Fibroblast of gingiva (primary cell): ENCODE measurements at regions not wholly inside any gene's neighbourhood (a gene's known extent, or its start where the extent isn't known, plus 50 kb on each side); places are given as distances from the start of the nearest gene placed in this dataset.
"Not testable (repeated sequence)": the region's sequence is repeated elsewhere in the genome, so short reads cannot be mapped to it uniquely, and the experiment has no call there.

ENCODE experiments used
- DNase-seq: peaks from one replicate; pipeline ENCODE4 v3.0.0-alpha.2; 2011; ENCODE audit warnings: low read depth

DNA sequence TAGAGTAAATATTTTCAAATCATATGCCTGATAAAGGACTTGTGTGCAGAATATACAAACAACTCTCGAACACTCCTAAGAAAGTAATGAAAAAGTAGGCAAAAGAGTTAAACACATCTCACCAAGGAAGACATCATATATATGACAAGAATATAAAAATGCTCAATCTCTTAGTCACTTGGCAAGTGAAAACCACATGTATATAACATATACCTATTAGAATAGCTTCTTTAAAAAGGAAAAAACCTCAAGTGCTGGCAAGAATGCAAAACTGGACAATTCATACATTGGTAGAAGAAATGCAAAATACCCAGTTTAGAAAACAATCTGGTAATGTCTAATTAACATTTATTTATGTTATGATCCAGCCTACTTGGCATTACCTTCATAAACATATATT, 146.6 kb upstream of the DGKB start:
- no peak for DNase-seq

DNA sequence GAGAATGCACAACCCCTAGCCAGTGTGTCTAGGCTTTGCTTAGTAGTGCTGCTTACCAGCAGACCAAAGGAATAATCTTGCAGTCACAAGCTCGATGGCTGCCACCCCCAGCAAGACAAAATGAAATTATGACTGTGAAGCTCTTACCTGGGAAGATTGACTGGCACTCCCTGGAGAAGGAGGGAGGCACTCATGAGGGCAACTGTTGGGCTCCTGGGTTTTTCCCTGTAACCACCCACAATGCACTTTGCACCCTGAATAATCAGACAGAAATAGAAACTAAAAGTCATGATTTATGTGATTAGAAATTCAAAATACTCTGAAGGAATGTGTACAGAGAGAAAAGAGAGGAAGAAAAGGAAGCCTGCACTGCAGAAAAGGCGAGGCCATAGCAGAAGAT, 144.3 kb upstream of the DGKB start:
- DNase-seq: no peak

DNA sequence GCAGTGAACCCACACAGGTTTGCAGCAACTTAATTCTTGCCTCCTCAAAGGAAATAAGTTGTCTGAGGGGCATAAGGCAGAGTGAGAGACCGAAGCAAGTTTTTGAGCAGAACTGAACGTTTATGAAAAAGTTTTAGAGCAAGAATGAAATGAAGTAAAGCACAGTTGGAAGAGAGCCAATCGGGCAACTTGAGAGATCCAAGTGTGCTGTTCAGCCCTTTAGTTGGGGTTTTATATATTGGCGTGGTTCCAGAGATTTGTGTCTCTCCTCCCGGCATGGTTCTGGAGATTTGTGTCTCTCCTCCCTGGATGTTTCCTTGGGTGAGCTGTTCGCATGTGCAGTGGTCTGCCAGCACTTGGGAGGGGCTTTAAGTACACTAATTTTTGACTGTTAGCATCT, 141.4 kb upstream of the DGKB start:
- DNase-seq: no peak

DNA sequence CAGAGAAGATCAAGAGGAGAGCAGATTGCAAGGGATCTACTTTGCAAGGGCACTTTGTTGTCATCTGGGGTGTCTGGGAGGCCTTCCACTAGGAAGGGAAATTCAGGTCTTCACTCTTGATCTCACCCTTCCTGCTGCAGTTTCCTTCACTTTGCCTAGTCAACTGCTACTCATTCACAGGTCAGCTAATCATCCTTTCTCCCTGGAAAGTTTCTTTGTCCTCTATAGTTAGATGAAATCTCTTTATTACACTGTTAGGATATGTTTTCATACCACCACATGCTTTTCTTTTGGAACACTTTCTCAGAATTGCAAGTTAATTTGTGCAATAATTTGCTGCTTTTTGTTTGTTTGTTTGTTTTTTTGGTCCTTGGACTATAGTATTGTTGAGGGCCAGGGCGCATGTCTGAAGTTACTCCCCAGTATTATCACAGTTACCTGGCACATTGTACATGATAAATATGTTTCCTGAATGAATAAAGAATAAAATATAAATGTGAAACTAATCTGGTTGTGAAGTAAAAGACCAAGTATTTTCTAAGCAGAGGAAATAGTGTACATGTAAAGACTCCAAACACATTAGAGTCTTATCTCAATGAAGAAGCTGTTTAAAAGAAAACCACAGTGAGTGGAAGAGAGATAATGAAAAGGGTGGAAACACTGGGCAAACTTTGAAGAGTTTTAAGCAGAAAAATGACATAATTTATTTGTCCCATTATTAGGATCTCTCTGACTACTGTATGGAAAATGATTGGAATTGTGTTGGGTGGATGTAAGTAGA, 139.9 kb upstream of the DGKB start:
- no peak for DNase-seq

DNA sequence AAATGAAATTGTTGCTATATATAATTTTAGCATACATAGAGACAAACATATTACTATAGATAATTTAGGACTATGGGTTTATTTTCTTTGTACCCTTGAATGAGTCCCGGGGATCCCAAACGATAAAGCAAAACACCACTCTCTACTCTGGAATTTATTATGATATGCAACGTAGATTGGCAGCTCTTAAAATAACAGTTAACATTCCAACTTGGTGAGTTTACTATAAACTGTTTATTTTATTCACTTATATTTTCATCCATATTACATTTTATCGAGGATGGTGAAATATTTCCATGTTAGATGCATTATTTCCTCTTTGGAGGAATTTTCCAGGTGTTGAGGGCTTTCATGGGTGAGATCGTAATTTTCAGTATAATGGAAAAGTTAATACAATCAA, 138.7 kb upstream of the DGKB start:
- DNase-seq: no peak

DNA sequence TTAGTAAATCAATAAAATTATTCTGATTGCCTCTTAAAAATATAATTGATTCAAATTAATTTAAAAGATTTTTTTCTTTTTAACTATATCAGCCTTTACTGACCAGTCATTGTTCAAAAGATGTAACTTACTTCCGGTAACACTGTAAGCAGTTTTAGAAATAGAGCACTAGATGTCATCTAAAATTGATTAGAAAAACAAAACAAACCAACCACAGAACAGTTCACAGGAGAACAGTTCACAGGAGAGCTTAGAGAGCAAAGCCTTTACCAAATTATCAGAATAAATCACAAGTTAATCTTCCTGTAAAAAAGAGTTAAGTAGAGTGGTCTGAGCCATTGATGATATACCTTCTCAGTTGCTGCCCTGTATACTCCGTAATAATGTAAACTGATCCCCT, 133.3 kb upstream of the DGKB start:
- no peak for DNase-seq

DNA sequence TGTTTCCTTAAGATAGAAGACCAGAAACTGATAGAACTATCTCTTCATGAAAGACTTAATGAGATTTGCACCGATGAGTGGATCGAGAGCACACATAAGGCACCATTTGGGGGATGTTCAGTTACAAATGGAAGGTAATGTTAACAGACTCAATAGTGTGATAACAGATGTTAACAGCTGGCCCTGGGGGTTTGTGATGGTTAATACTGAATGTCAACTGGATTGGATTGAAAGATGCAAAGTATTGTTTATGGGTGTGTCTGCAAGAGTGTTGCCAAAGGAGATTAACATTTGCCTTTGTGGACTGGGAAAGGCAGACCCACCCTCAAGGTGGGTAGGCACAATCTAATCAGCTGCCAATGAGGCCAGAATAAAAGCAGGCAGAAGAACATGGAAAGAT, 130.5 kb upstream of the DGKB start:
- DNase-seq: no peak

DNA sequence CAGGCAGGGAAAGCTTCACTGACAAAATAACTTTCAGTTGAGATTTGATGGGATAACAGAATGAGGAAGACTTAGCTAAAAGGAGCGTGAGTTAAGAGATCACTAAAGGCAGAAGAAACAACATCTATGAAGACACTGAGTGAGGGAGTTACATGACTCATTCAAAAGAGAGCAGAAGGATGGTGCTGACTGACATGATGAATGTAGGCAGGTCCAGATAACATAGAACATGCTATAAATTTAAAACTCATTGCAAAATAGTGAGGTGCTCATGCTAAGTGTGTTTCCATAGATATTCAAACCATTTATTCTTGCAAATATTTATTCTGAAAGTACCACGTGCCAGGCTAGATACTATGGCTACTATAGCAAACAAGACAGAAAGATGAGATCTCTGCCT, 116.4 kb upstream of the DGKB start:
- DNase-seq: no peak

DNA sequence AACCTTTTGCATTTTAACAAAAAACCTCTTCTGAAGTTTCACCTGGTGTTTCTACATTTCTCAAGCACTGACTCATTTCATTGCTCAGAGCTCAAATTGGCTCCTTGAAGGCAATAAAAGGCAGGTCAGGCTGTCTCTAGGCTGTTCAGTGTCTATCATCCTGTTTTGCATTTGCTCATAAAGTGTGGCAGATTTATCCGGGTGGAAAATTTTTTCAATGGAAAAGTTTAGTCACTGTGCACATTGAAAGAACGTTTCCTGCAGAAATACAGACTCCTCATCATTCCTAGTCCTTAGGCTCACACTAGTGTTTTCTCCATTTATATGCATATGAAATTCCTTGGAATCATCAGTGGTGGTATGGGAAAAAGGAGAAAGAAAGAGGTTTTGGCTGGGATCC, 114.2 kb upstream of the DGKB start:
- no peak for DNase-seq

DNA sequence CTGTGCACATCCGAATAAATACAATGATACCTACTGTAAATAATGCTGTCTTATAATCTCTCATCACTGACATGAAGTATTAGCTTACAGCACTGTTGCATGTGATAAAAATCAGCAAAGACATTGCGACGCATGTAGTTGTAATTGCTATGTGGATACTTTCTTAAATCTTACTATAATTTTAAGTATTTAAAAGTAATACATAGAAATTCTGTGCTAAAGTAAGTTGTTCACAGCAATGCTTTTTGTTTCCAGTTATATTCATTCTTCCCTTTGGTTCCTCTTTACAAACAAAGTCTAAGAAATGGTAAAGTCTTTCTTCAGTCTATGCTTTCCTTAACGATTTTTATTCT, 113.7 kb upstream of the DGKB start:
- DNase-seq: no peak

DNA sequence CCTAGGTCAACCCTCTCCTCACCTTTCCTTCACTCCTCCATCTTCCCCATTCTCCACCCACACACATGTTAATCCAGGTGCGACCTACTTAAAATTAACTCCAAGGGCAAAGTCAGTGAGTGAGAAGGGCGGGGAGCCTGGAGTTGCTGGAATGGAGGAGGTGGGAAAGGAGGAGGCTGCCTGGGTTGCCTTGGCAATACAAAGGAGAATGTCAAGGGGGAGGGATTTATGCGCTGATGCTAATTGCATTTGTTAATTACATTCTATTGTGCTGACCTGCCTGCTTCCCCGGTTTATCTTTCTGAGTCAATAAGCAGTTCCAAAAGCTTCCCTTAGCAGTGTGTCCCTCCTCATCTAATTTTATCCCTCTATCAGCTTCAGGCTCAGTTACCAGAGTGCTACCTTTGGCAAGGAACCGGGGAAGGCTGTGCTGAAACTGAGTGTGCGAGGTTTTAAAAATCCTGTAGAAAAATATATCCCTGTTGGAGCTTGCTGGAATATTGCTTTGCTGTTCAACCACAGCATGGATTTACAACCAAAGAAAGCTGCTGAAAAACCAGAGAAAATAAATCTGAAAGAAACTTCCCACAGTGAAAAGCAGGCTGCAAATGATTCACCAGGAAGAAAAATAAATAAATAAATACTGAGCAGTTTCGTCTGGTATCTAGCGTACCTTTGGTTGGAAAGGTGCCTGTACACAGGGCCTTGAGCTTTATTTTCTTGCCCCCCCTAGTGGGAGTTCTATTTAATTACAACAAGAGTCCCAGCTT, 113.2 kb upstream of the DGKB start:
- peak; percentile 43 for DNase-seq

DNA sequence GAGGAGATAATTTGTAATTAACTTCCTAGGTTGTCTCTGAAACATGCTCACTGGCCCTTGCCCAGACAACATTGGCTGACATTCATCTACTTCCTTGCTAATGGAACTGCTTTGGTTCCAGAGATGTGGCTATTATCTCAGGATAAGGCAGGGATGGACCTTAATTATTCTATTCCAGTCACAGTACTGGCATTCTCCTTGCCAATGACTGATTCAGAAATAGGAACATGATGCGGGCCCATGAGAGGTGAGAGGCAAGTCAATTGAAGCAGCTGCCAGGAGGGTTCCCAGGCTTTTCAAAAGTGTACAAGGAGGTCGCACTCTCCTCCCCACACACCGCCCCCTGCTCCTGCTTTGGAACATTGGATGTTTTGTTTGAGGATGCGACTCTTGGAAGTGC, 109.6 kb upstream of the DGKB start:
- DNase-seq: no peak

DNA sequence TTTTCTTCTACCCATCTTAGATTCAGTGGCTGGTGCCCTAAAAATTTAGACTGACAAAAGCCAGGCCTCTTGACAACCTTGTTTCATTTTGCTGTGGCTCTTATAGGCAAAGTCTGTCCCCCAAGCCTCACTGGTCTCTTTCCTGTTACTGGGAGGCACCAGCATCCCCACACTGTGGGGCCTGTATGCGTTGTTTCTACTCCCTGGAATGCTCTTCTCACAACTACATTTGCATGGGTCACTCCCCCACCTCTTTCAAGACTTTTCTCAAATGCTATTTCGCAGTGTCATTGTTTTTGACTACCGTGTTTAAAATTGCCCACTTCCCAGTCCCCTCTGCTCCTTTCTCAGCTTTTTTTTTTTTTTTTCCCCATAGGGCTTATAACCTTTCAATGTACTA, 108.7 kb upstream of the DGKB start:
- no peak for DNase-seq

DNA sequence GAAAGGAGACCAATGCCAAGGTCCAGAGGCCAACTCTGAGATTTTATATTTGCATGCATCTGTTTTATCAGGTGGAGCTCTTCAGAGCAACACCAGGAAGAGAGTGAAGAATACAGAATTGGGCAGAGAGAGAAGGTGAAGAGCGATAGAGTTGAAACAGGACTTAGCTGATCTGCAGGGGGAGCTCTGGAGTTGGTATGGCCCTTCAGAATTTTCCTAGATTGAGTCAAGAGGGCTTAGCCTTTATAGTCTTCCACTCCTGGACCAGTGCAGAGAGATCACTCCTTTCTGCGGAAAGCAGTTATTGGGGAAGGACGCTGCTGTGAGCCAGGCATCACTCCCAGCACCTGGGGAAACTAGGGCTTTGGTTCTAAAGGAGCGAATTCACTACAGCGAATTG, 105.0 kb upstream of the DGKB start:
- DNase-seq: no peak

DNA sequence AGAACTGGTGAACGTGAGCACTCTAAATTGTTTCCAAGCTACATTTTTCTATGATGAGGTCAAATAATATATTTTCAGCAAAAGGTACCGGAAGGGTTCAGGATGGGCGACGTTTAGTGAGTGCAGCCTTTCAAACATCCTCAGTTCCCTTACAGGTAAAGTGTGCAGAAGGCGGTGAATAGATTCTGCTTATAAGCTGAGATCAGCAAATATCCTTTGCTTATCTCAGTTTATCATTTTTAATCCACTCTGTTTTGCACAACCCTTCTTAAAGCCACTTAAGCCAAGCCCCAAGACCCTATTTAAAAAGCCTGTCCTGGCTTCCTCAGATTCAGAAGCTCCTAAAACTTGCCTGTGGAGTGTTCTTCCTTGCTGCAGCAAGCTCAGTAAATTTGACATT, 103.1 kb upstream of the DGKB start:
- no peak for DNase-seq

DNA sequence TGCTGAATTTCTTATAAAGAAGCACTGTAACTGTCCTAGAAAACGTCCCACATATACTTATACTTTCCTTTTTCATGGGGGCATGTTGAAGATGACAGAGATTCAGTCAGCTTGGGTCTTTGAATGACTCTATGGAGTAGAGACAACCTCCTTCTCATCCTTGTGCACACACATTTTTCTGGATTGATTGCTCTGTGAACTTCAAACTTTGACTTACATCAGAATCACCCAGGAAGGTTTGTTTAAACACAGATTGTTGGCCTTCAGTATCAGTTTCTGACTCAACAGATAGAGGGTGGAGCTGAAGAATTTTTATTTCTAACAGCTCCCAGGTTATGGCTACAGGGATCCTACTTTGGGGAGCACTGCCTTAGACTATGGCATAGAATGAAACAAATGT, 97.6 kb upstream of the DGKB start:
- no peak for DNase-seq

DNA sequence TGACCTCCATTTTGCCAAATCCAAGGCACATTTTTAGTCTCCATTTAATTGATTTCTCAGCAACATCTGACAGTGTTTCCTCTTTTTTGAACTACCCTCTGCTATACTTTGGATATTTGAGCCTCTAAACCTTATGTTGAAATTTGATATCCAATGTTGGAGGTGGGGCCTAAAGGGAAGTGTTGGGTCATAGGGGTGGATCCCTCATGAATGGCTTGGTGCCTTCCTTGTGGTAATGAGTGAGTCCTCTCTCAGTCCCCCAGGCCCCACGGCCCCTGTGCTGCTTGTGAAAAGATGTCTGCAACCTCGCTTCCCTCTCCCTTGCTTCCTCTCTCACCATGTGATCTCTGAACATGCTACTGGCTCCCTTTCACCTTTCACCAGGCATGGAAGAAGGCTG, 96.8 kb upstream of the DGKB start:
- no peak for DNase-seq

DNA sequence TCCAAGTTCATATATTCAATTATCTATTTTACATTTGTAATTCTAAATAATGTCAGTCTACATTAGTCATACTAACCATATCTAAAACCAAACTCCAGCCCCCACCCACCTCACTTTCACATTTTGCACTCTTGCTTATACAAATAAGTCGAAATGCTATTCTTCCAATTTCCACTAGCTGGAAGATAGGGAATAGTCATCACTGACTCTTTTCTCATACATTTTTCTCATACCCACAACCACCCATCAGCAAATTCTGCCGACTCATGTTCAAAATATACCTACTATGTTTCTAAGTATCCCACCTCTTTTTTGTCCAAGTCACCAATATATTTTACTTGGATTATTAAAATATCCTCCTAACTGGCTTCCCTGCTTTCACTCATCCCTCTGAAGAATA, 93.2 kb upstream of the DGKB start:
- DNase-seq: no peak

DNA sequence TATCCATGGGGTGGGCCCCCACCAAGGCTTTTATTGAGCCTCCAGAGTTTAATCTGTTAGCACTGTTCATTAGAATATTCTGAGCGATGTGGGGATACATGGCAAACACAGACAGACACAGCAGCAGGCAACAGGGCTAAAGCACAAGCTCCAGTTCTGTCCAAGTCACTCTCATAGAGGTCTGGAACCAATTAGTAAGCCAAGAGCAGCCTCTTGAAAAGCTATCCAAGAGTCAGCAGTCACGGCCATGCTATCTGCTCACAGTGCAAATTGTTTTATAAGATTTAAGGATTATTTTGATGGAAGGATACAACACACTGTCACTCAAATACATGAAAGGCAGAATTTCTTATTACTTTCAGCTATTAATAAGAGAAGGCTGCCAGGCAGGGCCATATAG, 86.4 kb upstream of the DGKB start:
- DNase-seq: peak; percentile 66

DNA sequence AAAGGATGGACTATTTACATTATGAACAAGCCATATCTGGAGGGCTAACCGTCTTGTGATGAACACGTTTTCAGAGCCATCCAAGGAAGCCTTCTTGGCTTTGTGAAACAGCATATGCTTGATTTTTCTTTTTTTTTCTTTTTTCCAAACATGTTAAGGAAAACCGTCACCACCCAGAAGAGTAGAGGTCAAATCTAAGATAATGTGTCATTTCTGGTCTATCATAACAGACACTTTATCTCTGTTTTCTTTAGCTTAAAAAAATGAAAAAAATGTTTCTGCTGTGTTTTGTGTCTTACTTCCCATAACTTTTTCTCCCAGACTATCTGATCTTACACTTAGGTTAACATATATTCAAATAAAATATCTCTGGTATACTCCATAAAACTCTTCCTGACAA, 76.1 kb upstream of the DGKB start:
- no peak for DNase-seq

DNA sequence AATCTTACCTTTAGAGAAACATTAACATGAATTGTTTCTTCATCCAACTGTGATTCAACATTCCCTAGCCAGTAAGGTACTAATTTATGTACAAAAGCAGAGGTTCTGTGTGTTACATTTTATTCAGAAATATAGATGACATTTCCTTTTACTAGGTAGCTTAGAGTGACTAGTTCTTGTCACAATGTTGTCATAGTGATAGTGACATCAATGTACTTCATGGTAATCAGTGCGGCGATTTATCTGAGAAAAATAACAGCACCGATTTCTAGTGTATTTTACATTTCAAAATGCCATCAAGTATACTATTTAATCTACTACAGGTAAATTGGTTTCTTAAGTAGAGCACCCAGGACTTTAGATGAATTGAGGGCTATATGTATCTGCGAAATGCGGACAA, 72.1 kb upstream of the DGKB start:
- no peak for DNase-seq

DNA sequence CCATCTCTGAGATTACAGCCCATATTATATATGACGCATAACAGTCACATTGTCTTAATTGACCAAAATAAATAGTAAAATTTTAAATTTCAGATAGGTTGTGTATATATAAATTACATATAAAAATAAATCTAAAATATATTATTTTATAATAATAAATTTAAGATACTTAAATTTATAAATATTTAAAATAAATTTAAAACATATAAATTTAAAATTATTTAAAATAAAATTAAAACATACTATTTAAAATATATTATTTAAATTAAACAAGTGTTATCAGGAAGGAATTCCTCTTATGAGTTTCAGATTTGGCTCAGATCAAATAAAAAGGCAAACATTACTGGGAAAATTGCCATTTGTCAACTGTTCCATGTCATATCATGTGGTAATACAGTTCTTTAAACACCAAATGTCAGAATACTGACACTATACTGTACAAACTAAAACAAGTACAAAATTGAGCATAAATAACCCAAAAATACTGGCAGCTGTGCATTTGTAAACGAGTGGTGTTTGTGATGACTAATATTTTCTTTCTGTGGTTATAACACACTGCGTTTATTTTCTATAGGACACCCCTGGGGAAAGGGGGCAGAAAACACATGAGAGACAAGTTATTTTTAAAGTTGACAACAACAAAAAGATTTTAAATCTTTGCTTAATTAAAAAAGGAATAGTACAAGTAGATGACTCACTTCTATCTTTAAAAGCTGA, 71.3 kb upstream of the DGKB start:
- no peak for DNase-seq

DNA sequence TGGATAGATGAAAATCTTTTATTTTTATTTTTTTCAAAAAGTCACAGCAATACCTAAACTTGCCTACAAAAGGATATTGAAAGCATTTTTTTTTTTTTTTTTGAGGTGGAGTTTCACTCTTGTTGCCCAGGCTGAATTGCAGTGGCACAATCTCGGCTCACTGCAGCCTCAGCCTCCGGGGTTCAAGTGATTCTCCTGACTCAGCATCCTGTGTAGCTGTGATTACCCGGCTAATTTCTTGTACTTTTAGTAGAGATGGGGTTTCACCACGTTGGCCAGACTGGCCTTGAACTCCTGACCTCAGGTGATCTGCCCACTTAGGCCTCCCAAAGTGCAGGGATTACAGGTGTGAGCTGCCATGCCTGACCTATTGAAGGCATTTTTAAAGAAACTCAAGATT, 69.1 kb upstream of the DGKB start:
- not testable (repeated sequence) for DNase-seq
